ENCODE measurements at regions not wholly inside any gene's neighbourhood (a gene's known extent, or its start where the extent isn't known, plus 50 kb on each side); places are given as distances from the start of the nearest gene placed in this dataset.

DNA sequence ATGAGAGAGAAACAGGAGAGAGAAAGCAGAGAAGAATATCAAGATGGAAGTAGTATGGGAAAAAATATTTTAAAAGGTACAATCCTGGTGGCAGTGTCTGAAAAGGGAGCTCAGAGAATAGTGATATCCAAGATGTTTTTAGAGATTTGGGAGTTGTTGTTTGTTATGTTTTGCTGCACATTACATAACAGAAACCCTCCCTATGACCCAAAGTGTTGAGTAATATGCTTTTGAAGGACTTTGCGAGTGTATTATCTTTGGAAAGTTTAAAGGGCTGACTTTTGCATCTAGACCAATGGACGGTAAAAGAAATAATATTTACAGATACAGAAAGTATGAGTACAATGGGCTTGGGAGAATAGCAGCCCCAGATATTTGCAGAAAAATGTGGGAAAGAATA is 759.7 kb downstream of the NTRK3 start:
- TF ChIP-seq TAF1 (IDR thresholded peaks at IDR 0.05; ENCODE audit: low read depth, low read length): no peak
- no peak for TF ChIP-seq POLR2AphosphoS5 (IDR thresholded peaks at IDR 0.05; ENCODE audit: low read depth, low read length)
- no peak for TF ChIP-seq POLR2A (IDR thresholded peaks at IDR 0.05; ENCODE audit: low read depth, low read length)
- TF ChIP-seq PAX5 (IDR thresholded peaks at IDR 0.05; ENCODE audit: insufficient read depth, low read length, severe bottlenecking): no peak
- no peak for TF ChIP-seq POU2F2 (IDR thresholded peaks at IDR 0.05; ENCODE audit: low read depth, low read length)
- TF ChIP-seq SPI1 (IDR thresholded peaks at IDR 0.05; ENCODE audit: low read depth, low read length): no peak
